A549 (cell line): ENCODE measurements at regions not wholly inside any gene's neighbourhood (a gene's known extent, or its start where the extent isn't known, plus 50 kb on each side); places are given as distances from the start of the nearest gene placed in this dataset.
"Not testable (repeated sequence)": the region's sequence is repeated elsewhere in the genome, so short reads cannot be mapped to it uniquely, and the experiment has no call there.

Experiments used
- ATAC-seq, 2 experiments: fragments of 200-7000 bp in 1 of 2; fragments of >200 bp in 1 of 2; cut with Nextera tagmentation in 1 of 2; cut with Tn5 transposase in 1 of 2; 3 replicates each; pipeline versions ENCODE4 v1.8.0 to v1.9.1; 2018 to 2020; ENCODE audit warnings: mild to moderate bottlenecking in 1 of 2, moderate library complexity in 1 of 2
- CTCF ChIA-PET: fragments of 300-600 bp; sonication (Branson Sonifier 250); formaldehyde crosslinking; extraction: SDS; loops from one replicate; lab custom pipeline; 2021; ENCODE audit warnings: antibody characterized with exemption, inconsistent platforms; lab: Yijun Ruan, JAX
- POLR2A ChIA-PET: fragments of 350-600 bp; formaldehyde crosslinking; extraction: SDS; loops from one replicate; lab custom pipeline; 2021; ENCODE audit warnings: antibody characterized with exemption, inconsistent platforms; lab: Yijun Ruan, JAX
- DNase-seq, 2 experiments: peaks; one replicate each; pipeline versions ENCODE4 v3.0.0 to v3.0.0-alpha.2; 2011 to 2016; ENCODE audit warnings: low read depth in 1 of 2, low spot score in 1 of 2
- FAIRE-seq: peaks from 2 replicates; lab custom pipeline; 2011; peaks lifted over from hg19 to GRCh38; lab: Jason Lieb, UNC
- H3K27ac ChIP-seq, 2 experiments: fragments of >200 bp; sonication (Bioruptor Twin); formaldehyde crosslinking; 3 replicates each; pipeline ENCODE4 v1.5.1; 2016 to 2017
- H3K4me1 ChIP-seq: fragments of >200 bp; sonication (Bioruptor Twin); formaldehyde crosslinking; 3 replicates; pipeline ENCODE4 v1.6.1; 2016
- H3K4me2 ChIP-seq: fragments of >200 bp; sonication (Bioruptor Twin); formaldehyde crosslinking; 3 replicates; pipeline ENCODE4 v1.6.1; 2016
- H3K4me3 ChIP-seq: fragments of >200 bp; sonication (Bioruptor Twin); formaldehyde crosslinking; 3 replicates; pipeline ENCODE4 v1.5.1; 2016
- H3K9me3 ChIP-seq: fragments of >200 bp; sonication (Bioruptor Twin); formaldehyde crosslinking; 3 replicates; pipeline ENCODE4 v1.6.1; 2016
- CBX2 ChIP-seq: fragments of 200-600 bp; sonication (generic); IDR thresholded peaks from 2 replicates; pipeline ENCODE4 v1.6.1; 2016; ENCODE audit warnings: low read depth, mild to moderate bottlenecking, borderline replicate concordance
- CHD2 ChIP-seq: fragments of 150-350 bp; IDR thresholded peaks from 2 replicates; pipeline ENCODE4 v1.6.1; 2014; ENCODE audit warnings: low read length; ENCODE audit not compliant: partially characterized antibody
- EHF ChIP-seq: fragments of 250-450 bp; sonication (Bioruptor Pico); IDR thresholded peaks from 2 replicates; pipeline ENCODE4 v1.5.0; 2020; ENCODE audit warnings: mild to moderate bottlenecking
- EHMT2 ChIP-seq: fragments of 200-600 bp; sonication (generic); IDR thresholded peaks from 2 replicates; pipeline ENCODE4 v1.6.1; 2016; ENCODE audit warnings: antibody characterized with exemption, low read depth, mild to moderate bottlenecking, moderate library complexity
- EP300 ChIP-seq, 2 experiments: fragments of >200 bp; sonication (Bioruptor Twin); formaldehyde crosslinking; IDR thresholded peaks; 2 replicates in 1 of 2; 3 replicates in 1 of 2; pipeline ENCODE4 v1.6.1; 2016 to 2017
- FOXS1 ChIP-seq: fragments of 250-450 bp; sonication (Bioruptor Pico); IDR thresholded peaks from 2 replicates; pipeline ENCODE4 v1.5.0; 2020; ENCODE audit warnings: mild to moderate bottlenecking, moderate library complexity
- HEYL ChIP-seq: fragments of 250-450 bp; sonication (Bioruptor Pico); IDR thresholded peaks from 2 replicates; pipeline ENCODE4 v1.8.0; 2021; ENCODE audit warnings: mild to moderate bottlenecking, moderate library complexity
- HOXB13 ChIP-seq: fragments of 250-450 bp; sonication (Bioruptor Pico); IDR thresholded peaks from 2 replicates; pipeline ENCODE4 v1.5.0; 2020; ENCODE audit warnings: low read depth, mild to moderate bottlenecking, moderate library complexity
- JUN ChIP-seq, 2 experiments: fragments of >200 bp; sonication (Bioruptor Twin); formaldehyde crosslinking; IDR thresholded peaks; 2 replicates in 1 of 2; 3 replicates in 1 of 2; pipeline ENCODE4 v1.6.1; 2016 to 2017
- MAZ ChIP-seq: fragments of 150-350 bp; IDR thresholded peaks from 2 replicates; pipeline ENCODE4 v1.6.1; 2014; ENCODE audit warnings: antibody characterized with exemption, low read depth, low read length, borderline replicate concordance
- RCOR1 ChIP-seq: fragments of 150-350 bp; IDR thresholded peaks from 2 replicates; pipeline ENCODE4 v1.6.1; 2014; ENCODE audit warnings: antibody characterized with exemption, low read length, low read depth
- RNF2 ChIP-seq: fragments of 200-600 bp; sonication (generic); IDR thresholded peaks from 2 replicates; pipeline ENCODE4 v1.6.1; 2016; ENCODE audit warnings: low read depth, mild to moderate bottlenecking, antibody characterized with exemption, moderate library complexity, borderline replicate concordance
- TP53 ChIP-seq: fragments of 250-450 bp; sonication (Bioruptor Pico); IDR thresholded peaks from 2 replicates; pipeline ENCODE4 v1.5.0; 2021; ENCODE audit warnings: mild to moderate bottlenecking, moderate library complexity
- ZNF302 ChIP-seq: fragments of 250-450 bp; sonication (Bioruptor Pico); IDR thresholded peaks from 2 replicates; pipeline ENCODE4 v1.9.0; 2021; ENCODE audit warnings: inconsistent platforms, mild to moderate bottlenecking, moderate library complexity
- ZSCAN20 ChIP-seq: fragments of 250-450 bp; sonication (Bioruptor Pico); IDR thresholded peaks from 2 replicates; pipeline ENCODE4 v1.8.0; 2022; ENCODE audit warnings: mild to moderate bottlenecking, moderate library complexity
- WGBS: methylation state at CpG from one replicate; pipeline ENCODE4 v1.1.6; 2017; ENCODE audit errors: missing lambda C conversion rate; 5-methylcytosine and 5-hydroxymethylcytosine counted together
- TF ChIP-seq, protein P1 (sequence below): fragments of 450-650 bp; IDR thresholded peaks from 2 replicates; pipeline ENCODE4 v1.6.1; 2014; ENCODE audit warnings: antibody characterized with exemption
- TF ChIP-seq, protein P2 (sequence below): fragments of 250-450 bp; sonication (Bioruptor Pico); IDR thresholded peaks from 2 replicates; pipeline ENCODE4 v1.5.0; 2021; ENCODE audit warnings: mild to moderate bottlenecking, moderate library complexity, borderline replicate concordance
- TF ChIP-seq, protein P3 (sequence below): IDR thresholded peaks from 2 replicates; pipeline ENCODE4 v1.6.1; 2012
- TF ChIP-seq, protein P4 (sequence below): IDR thresholded peaks from 2 replicates; pipeline ENCODE4 v1.6.1; 2012; ENCODE audit warnings: low read depth, borderline replicate concordance

DNA sequence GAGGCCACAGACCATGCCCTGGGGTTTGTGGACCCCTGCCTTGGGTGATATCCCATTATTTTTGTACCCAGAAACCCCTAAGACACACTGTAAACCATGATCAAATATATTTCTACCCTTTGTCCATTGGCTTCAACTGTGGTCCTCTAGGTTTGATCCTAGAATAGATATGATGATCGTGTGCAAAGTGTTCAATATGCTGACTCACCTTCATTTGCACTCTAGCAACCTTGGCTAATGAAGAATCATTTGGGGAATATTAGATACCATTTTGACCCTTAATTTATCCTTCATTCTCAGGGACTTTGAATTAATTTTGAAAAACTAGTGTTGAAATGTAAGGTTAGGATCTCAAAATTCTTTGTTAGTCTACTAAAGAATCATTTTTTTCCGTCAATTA is 73.1 kb upstream of the RAP1B start:
- Histone ChIP-seq H3K4me1 (peaks cover 3% of the 10 kb centered on the region; the same call in 1 of the 3 replicates), H3K4me3 (no peak overlapping the region)
- CTCF ChIA-PET = no interaction called here
- 86% methylated on average over 2 of the region's 2 CpGs for WGBS
- POLR2A ChIA-PET = no interaction called here
- DNase-seq = no peak
- FAIRE-seq = no peak
- TF ChIP-seq HOXB13 (CRISPR knock-in tag) = no peak
- TF ChIP-seq JUN (IDR thresholded peaks at IDR 0.05) = no peak
- TF ChIP-seq ZSCAN20 (CRISPR knock-in tag) = no peak
- no peak for TF ChIP-seq ZNF302 (CRISPR knock-in tag)
- TF ChIP-seq, protein P1, sequence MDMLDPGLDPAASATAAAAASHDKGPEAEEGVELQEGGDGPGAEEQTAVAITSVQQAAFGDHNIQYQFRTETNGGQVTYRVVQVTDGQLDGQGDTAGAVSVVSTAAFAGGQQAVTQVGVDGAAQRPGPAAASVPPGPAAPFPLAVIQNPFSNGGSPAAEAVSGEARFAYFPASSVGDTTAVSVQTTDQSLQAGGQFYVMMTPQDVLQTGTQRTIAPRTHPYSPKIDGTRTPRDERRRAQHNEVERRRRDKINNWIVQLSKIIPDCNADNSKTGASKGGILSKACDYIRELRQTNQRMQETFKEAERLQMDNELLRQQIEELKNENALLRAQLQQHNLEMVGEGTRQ = no peak
- TF ChIP-seq, protein P2, sequence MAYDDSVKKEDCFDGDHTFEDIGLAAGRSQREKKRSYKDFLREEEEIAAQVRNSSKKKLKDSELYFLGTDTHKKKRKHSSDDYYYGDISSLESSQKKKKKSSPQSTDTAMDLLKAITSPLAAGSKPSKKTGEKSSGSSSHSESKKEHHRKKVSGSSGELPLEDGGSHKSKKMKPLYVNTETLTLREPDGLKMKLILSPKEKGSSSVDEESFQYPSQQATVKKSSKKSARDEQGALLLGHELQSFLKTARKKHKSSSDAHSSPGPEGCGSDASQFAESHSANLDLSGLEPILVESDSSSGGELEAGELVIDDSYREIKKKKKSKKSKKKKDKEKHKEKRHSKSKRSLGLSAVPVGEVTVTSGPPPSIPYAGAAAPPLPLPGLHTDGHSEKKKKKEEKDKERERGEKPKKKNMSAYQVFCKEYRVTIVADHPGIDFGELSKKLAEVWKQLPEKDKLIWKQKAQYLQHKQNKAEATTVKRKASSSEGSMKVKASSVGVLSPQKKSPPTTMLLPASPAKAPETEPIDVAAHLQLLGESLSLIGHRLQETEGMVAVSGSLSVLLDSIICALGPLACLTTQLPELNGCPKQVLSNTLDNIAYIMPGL (CRISPR knock-in tag) = no peak
- no peak for TF ChIP-seq FOXS1 (CRISPR knock-in tag)
- TF ChIP-seq, all 56 proteins: peak for 0
- no peak overlapping the region for H3K4me2 ChIP-seq
- H3K27ac ChIP-seq = no peak overlapping the region
- H3K9me3 ChIP-seq = no peaks in the 10 kb centered on the region
- ATAC-seq = no peak

DNA sequence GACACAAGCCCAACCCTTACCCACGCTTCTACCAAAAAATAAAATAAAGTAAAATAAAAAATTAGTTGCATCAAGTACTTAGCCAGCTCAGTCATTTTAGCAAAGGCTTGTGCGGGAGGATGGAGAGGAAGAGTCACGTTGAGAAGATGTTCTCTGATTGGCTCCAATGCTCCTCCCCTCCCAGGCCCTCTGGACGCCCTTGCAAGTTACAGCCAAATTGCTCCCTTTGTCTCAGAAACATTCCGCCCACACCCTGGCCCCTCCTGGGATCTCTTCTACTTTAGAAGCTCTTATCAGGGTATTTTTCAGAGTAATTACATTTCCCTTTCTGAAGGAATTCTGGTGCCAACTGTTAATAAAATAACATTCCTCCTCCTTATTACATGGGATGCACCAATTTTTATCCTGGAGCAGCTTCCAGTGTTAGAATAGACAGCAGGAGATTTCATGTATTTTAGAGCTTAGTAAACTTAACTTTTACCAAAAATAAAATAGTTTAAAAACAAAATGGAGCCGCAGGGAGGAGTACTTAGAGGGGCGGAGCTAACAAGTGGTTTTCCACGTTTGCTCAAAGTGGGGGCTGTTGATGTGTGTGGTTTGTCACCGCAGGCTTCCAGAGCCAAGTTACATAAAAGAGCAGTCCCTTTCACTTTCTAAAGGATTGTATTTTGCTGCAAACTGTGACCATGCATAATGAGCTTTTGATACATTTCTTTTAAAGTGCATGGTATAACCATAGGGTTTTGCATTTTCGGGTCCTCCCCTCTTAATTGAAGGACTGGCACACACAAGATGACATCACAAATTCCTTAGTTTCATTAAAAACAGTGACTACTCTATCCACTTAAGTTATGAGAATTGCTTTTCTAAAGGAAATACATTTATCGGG is 71.7 kb upstream of the RAP1B start:
- ChIA-PET POLR2A (no interaction called here), CTCF (interaction anchor here (0.8 to 1.4 kb wide), 2 partner anchors 38 to 164 kb away, joined by 3 read pairs; no protein-coding TSS in a partner anchor)
- ATAC-seq = no peak
- no peak overlapping the region for H3K27ac ChIP-seq
- no peak for DNase-seq
- H3K4me3 ChIP-seq = no peak overlapping the region
- H3K4me1 ChIP-seq = no peaks in the 10 kb centered on the region
- 76% methylated on average over 11 of the region's 11 CpGs for WGBS
- H3K9me3 ChIP-seq = no peaks in the 10 kb centered on the region
- no peak for FAIRE-seq
- no peak overlapping the region for H3K4me2 ChIP-seq
- no peak for TF ChIP-seq HOXB13 (CRISPR knock-in tag)
- TF ChIP-seq TP53 (CRISPR knock-in tag) = no peak
- TF ChIP-seq HEYL = no peak
- no peak for TF ChIP-seq ZNF302 (CRISPR knock-in tag)
- TF ChIP-seq, protein P3, sequence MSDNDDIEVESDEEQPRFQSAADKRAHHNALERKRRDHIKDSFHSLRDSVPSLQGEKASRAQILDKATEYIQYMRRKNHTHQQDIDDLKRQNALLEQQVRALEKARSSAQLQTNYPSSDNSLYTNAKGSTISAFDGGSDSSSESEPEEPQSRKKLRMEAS = no peak
- TF ChIP-seq RNF2 = no peak
- no peak for TF ChIP-seq CBX2
- TF ChIP-seq JUN (IDR thresholded peaks at IDR 0.05) = no peak

DNA sequence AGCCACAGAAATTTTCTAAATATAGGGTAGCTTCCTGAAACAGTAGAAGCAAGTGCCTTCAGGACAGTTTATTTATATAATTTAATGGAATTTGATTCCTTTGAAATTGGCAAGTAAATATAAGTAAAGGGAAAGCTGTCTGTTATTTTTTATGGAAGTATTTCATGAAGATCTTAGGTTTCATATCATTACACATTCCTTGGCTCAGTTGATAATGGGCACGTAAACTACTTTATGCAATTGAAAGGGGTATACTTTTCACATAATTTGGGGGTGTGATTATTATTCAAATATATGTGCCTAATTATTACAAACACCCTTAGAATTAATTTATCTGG is 71.1 kb upstream of the RAP1B start:
- FAIRE-seq (no peak), DNase-seq (no peak), ATAC-seq (no peak)
- ChIA-PET CTCF (interaction anchor here (1.4 kb wide), 1 partner anchor 39 kb away, joined by 3 read pairs; no protein-coding TSS in a partner anchor), POLR2A (no interaction called here)
- Histone ChIP-seq H3K27ac (no peak overlapping the region), H3K9me3 (no peaks in the 10 kb centered on the region), H3K4me3 (no peak overlapping the region), H3K4me2 (no peak overlapping the region), H3K4me1 (no peaks in the 10 kb centered on the region)
- TF ChIP-seq, protein P4, sequence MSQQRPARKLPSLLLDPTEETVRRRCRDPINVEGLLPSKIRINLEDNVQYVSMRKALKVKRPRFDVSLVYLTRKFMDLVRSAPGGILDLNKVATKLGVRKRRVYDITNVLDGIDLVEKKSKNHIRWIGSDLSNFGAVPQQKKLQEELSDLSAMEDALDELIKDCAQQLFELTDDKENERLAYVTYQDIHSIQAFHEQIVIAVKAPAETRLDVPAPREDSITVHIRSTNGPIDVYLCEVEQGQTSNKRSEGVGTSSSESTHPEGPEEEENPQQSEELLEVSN = no peak
- TF ChIP-seq CHD2 = no peak
- no peak for TF ChIP-seq RCOR1
- TF ChIP-seq EHMT2 = no peak
- TF ChIP-seq, protein P2 (CRISPR knock-in tag) = no peak
- TF ChIP-seq EP300 (IDR thresholded peaks at IDR 0.05) = no peak
- TF ChIP-seq TP53 (CRISPR knock-in tag) = no peak
- TF ChIP-seq HEYL = no peak
- no peak for TF ChIP-seq MAZ
- TF ChIP-seq EHF (CRISPR knock-in tag) = no peak
- TF ChIP-seq, protein P3 = no peak
- 96% methylated on average over 1 of the region's 1 CpG for WGBS

DNA sequence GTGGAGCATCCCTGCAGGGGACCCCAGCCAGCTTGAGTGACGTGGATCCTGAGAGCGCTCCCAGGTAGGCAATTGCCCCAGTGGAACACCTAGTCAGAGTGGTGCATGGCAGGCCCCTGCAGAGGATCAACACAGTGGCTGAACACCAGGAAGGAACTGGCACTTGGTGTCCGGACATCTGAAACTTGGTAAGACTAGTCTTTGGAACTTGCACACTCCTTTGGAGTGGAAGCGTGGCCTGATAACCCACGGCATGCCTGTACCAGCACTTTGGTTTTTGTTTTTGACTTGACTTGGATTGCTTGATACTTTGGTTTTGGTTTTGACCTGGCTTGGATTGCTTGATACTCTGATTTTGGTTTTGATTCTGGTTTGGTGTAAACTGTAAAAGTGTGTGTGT is 69.9 kb upstream of the RAP1B start:
- POLR2A ChIA-PET, H3K4me1 ChIP-seq, ATAC-seq, FAIRE-seq, H3K9me3 ChIP-seq, DNase-seq, H3K4me2 ChIP-seq, H3K27ac ChIP-seq, H3K4me3 ChIP-seq: not testable (repeated sequence)
- 89% methylated on average over 5 of the region's 5 CpGs for WGBS
- CTCF ChIA-PET = interaction anchor here (0.7 kb wide), 1 partner anchor 76 kb away, joined by 3 read pairs; no protein-coding TSS in a partner anchor

GRCh38 chr12:68547318-68547717 is 63.4 kb upstream of the RAP1B start:
- H3K9me3 ChIP-seq, FAIRE-seq, H3K27ac ChIP-seq, H3K4me1 ChIP-seq, H3K4me2 ChIP-seq, ATAC-seq, DNase-seq, H3K4me3 ChIP-seq, POLR2A ChIA-PET: not testable (repeated sequence)
- CTCF ChIA-PET = interaction anchor here (1.0 kb wide), 1 partner anchor 188 kb away, joined by 3 read pairs; no protein-coding TSS in a partner anchor
- 40% methylated on average over 3 of the region's 3 CpGs for WGBS
